Fibroblast of gingiva (primary cell): ENCODE measurements at regions not wholly inside any gene's neighbourhood (a gene's known extent, or its start where the extent isn't known, plus 50 kb on each side); places are given as distances from the start of the nearest gene placed in this dataset.

Experiments used
- DNase-seq: peaks from one replicate; pipeline ENCODE4 v3.0.0-alpha.2; 2011; ENCODE audit warnings: low read depth

- DNase-seq = peak; percentile 73
These were observed 91.6 kb downstream of the TMX3 start for GRCh38 chr18:68623342-68623741.

- DNase-seq = no peak
These were observed 103.6 kb downstream of the TMX3 start for GRCh38 chr18:68611311-68611710.

DNA sequence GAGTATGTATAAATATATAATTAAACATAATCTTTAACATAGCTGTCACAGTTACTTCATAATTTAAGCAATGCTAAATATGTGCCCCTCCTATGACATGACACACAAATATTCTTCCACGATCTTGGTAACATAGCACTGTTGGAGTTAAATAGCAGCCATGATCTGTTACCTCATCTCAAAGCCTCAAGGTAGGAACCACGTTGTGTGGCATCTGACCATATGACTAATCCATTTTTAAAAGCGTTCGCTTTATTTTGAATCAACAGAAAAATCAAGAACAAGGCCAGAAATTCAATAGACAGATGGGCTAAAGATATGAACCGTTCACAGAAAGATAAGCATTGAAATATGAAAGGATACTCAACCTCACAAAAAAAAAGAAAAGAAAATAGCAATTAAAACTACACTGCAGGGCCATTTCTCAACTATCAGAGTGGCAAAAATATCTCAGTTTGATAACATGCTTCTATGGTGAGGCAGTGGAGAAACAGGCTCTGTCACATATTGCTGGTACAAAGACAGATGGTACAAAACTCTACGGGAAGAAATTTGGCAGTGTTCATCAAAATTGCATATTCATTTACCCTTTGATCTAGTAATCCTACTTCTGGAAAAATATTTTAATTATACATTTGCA lies 105.9 kb downstream of the TMX3 start:
- DNase-seq = no peak

GRCh38 chr18:68607852-68608251 lies 107.1 kb downstream of the TMX3 start:
- DNase-seq = no peak

DNA sequence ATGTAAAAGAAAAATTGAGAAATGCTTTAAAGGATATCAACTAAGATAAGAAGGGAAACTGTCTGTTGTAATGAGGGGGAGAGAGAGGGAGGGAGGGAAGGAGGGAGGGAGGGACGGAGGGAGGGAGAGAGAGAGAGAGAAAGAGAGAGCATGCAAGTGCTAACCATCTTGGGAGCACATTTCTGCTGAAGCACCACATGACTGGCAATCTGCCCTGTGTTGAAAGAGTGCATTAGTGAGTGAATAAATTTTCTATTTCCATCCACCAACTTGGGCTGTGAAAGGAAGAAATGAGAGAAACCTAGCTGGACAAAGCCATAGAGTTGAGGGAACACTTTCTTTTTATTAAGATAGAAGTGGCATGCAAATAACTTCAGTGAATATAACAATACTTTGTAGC lies 110.7 kb downstream of the TMX3 start:
- peak; percentile 33 for DNase-seq

DNA sequence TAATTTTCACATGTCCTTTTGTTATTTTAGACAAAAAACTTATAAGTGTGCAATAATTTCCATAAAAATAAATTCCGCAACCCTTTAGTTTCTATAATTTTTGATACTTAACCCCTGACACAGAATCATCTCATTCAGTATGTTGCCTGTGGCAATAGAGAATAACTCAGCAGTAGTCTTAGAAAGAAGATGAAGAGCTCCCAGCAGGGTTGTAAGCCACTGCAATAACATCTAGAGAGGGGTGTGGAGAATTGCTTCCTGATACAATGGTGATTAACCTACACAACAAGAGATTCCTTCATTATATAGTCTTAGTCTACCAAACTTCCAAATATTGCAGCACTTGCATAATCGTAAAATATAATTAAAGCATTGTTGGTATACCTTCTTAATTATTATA lies 118.9 kb downstream of the TMX3 start:
- no peak for DNase-seq

- DNase-seq = no peak
These were observed 126.7 kb downstream of the TMX3 start for GRCh38 chr18:68588169-68588568.

DNA sequence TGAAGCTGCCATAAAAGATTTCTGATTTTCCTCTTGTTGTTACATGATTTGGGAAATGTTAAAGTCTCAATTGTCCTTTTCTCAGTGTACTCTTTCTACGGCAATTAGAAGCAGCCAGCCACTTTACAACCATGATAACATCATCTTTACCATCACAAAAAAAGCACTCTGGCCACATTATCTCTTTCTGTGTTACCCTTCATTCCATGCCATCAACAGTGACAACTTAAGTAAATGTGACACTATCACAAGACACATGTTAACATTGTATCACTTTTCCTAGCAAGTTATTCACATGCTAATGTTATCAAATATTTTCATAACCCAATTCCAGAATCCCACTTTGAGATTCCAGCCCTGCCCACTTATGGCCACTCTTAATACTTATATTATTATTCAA lies 131.2 kb downstream of the TMX3 start:
- DNase-seq = no peak

DNA sequence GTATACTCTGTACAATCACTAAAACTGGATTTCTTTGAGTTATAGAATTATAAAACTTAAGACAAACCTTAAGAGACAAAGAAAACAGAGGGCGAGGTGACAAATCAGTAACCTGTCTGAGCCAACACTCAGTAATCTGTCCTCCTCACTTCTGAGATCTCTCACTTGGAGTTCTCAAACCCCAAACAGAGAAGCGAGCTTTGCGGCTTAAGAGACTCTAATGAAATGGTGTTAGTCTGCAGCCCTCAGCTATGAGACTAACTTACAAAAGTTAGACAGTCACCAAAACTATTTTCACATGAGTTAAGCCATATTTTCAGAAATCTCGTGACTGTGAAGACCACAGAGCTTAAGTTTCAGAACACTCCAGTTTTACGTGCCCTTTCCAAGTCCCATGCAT lies 140.6 kb downstream of the TMX3 start:
- no peak for DNase-seq

GRCh38 chr18:68569936-68570335 lies 145.0 kb downstream of the TMX3 start:
- no peak for DNase-seq

DNA sequence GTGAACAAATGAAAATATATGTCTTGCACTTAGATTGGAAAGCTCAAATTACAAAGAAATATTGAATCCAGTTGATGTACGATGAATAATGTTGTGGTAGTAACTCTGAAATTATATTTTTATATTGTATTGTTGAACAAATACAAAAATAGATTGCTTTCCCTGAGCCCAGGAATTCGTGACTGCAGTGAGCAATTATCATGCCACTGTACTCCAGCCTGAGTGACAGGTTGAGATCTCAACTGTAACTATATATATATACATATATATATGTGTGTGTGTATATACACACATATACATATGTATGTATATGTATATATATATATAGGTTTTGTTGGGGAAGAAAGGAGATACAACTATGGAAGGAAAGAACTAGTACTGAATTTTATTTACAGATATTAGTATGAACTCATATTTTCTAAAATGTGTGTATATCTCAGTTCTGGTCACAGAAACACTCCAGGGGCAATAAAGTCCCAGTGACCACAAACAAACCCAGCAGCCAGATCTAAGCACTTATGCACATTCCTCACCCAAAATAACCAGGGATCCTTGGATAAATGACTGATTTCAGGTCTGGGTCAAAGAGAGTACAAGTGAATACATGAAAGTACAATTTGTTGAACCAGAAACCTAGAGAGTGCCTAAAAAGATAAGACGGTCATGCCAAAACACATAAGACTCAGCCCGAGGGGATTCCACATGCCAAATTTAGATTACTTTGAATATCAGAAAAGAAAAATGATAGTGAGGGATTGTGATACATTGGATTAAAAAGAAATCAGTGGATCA lies 146.3 kb downstream of the TMX3 start:
- no peak for DNase-seq

- DNase-seq = no peak
These were observed 147.9 kb downstream of the TMX3 start for GRCh38 chr18:68566991-68567390.

DNA sequence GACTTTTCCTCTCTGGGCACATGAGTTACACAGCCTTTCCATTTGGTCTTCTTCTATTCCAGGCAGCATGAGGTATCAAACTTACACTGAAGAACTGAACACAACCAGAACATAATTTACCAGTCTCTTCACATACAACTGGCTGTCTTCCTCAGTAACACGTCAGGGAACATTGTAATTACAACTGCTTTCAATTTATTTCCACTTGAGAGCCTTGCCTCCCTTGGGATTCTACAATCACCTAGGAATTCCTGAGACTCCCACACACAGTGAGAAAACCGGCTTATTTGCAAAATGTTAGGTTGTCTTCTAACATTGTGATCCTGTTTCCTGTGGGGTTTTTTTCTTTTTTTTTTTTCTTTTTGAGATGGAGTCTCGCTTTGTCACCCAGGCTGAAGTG lies 149.9 kb downstream of the TMX3 start:
- peak; percentile 49 for DNase-seq

GRCh38 chr18:68564351-68564750 lies 150.6 kb downstream of the TMX3 start:
- DNase-seq = no peak

GRCh38 chr18:68560128-68560527 lies 154.8 kb downstream of the TMX3 start:
- no peak for DNase-seq

DNA sequence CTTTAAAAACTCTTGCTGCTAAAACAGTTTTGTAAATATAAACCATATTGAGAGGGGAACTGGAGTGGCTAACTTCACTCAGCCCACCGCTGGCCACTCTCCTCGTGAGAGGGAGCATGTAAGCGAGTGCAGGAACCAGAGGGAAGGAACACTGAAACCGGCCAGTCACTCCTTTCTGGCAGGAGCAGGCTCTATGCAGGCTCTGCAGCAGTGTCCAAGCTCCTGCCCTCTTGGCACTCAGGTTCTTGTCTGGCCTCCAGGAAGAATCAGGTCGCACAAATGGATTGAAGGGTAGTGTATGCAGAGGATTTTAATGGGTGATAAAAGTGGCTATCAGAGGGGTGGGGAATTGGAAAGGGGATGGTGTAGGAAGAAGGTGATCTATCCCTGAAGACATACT lies 157.7 kb downstream of the TMX3 start:
- DNase-seq = no peak

DNA sequence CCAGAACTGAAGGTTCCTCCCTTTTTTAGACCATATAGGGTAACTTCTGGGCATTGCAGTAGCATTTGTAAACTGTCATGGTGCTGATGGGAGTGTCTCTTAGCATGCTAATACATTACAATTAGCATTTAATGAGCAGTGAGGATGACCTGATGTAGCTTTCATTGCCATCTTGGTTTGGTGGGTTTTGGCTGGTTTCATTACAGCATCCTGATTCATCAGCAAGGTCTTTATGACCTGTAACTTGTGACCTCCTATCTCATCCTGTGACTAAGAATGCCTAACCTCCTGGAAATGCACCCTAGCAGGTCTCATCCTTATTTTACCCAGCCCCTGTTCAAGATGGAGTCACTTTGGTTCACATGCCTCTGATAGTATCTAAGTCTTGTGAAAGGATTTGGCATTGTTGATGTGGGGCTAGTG lies 159.0 kb downstream of the TMX3 start:
- no peak for DNase-seq

DNA sequence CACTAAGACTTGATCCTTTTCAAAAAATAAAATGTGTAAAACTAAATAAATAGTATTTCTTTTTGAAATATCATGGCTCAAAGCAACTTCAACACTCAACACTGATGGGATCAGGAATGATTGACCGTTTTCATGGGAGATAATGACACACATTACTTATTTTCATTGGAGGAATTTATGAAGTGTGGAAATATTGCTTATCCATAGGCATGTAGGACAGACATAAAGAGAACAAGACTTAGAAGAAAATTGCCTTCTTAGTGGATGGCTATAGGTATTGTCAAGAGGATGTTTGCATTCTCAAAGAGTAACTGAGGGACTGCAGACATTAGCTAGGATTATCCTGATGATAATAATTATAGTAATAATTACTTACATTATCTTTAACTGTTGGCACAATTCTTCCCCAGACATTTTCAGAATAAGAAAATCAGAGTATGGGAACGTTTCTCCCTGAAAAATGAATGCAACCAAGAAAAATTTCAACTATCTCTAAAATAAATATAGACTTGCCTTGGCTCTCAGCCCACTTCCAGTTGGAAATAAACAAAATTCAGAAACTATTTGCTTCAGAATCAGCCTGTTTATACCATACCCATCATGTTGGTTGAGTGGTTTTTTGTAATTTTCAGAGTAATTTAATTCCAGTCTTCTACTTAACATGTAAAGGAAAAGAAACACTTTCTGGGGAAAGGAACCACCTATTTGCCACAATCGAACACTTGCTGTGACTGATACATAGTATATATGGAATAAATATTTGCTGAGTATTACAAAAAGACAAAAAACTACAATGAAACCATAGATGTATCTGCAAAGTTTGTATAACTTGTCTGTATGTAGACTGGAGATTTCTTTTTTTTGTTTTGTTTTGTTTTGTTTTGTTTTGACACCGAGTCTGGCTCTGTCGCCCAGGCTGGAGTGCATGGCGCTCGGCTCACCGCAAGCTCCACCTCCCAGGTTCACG lies 165.7 kb downstream of the TMX3 start:
- DNase-seq = peak; percentile 78

DNA sequence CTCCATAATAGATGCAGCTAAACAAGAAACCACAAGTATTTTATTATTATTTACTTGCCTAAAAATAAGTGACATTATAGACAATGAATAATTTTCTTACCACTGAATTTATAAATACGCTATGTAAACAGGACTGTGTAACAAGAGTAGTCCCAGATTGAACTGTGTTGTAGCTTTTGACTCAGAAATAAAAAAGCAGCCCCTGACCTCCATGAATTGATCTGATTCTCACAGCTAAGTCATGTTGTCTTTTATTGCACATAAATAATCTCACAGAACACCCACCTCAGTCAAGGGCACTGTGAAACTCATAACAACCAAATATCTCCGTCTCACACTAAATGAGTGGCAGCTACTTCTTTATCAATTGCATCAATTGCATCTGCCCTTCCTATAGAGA lies 171.6 kb downstream of the TMX3 start:
- DNase-seq = no peak

DNA sequence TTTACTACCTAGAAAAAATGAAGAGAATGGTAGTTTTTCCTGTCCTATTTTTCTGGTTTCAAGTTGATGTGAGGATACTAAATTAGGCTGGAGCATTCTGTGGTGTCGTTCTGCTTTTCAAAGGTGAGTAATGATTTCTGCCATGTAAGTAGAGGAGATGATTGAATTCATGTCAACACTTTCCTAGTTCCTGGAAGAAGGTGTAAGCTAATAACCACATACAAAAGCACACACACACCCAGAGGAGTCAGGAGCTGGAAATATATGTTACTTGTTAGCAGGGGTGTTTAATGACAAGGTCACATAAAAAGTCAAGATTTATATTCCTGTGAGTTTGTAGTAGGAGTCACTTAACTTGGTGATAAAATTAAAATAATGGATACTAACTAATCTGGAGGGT lies 172.1 kb downstream of the TMX3 start:
- DNase-seq = no peak

DNA sequence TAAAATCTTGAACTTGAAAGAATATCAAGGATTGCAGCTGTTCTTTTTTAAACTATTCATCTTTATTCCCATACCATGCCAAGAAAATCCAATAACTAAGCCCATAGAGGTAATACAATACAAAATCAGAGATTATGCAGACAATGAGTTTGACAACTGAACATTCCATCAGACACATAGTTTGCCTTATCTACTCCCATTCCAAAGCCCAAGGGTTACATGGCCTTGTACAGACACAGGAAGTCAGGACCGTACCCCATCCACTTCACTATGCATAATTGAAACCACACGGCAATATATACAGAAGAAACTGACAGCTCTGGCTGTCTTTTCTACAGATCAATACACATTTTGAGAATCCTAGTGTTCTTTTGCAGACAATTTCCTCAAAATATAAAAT lies 181.3 kb downstream of the TMX3 start:
- no peak for DNase-seq

- DNase-seq = no peak
These were observed 182.5 kb downstream of the TMX3 start for GRCh38 chr18:68532328-68532885.
